Hematopoietic multipotent progenitor cell treated with erythropoietin and hydrocortisone succinate and interleukin-3 and kit ligand, for 15 days (in vitro differentiated cells): ENCODE measurements at regions not wholly inside any gene's neighbourhood (a gene's known extent, or its start where the extent isn't known, plus 50 kb on each side); places are given as distances from the start of the nearest gene placed in this dataset.

ENCODE experiments used
- DNase-seq: peaks from one replicate; pipeline ENCODE4 v3.0.0-alpha.2; 2015; ENCODE audit warnings: low spot score

DNA sequence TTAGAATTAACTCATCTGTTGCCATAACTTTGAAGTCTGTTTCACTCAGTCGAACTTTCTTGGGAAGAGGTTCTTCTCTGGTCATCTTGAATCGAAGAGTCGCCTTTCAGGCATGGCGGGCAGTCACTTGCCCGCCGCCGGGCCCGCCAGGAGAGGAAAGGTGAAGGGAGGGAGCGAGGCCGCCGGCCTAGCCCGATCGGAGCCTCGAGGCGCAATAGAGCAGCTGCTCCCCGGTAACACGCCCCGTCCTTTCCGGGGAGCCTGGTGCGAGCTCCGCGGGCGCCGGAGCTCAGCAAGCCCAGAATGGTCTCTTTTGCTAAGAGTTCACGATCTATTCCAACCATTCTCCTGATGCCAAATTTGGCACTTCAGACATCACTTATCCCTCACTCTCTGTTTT lies 591.8 kb downstream of the TFAP2B start:
- no peak for DNase-seq

DNA sequence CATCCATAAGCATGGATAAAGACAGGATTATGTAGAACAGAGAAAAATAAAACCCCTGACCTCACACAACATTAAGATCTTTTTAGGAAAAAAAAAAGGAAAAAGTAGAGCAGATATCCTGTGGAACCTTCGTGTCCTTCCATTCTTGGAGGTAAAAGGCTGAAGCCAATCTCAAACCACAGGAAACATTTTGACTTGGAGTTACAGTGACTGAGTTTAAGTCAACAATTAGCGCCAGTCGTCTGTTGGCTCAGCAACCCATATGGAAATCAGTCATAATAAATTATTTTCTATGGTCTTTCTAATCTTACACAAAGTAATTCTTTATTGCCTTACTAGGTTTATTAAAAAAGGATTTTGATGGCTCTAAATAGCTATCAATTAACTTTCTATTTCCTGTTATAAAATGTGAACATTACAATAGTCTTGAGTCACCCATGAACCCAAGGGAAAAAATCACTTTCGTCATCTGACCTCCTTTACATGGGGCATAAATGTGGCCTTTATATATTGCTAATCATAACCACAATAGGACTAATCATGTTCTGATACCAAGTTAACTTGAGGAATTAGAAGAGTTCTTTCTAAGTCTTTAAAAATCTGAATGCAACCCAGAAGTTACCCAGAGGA lies 592.9 kb downstream of the TFAP2B start:
- no peak for DNase-seq

DNA sequence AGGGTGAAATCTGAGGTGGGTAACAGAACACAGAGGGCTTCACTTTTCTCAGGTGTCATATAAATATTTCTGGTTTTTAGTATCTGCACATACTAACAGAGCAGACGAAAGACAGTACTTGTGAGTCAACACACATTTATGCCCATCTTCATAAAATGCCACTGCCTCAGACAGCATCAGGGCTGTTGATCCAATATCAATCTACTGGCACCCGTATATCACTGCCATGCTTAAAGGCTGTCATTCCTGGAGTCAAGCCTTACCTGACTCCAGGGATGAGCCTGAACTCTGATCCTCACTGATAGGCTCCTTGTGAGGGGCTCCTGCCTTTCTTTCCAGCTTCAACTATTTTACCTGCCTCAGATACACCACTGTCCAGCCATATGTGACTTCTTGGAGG lies 595.7 kb downstream of the TFAP2B start:
- no peak for DNase-seq

DNA sequence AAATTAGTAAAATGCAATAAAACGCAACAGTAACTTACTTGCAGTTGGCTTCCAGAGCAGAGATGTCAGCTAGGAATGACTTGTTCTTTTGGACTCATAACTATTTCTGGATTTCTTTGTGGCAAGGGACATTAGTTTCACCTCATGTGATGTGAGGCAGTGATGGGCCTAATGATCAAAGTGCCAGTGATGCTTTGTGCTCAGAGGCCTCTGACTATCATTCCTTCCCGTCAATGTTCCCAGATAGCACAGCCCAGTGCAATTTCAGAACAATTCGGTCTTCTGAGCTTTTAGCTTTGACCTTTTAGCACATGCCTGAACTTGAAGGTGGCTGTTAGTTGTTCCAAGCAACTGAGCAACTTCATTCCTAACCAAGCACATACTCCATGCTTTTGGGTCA lies 596.8 kb downstream of the TFAP2B start:
- DNase-seq = no peak

DNA sequence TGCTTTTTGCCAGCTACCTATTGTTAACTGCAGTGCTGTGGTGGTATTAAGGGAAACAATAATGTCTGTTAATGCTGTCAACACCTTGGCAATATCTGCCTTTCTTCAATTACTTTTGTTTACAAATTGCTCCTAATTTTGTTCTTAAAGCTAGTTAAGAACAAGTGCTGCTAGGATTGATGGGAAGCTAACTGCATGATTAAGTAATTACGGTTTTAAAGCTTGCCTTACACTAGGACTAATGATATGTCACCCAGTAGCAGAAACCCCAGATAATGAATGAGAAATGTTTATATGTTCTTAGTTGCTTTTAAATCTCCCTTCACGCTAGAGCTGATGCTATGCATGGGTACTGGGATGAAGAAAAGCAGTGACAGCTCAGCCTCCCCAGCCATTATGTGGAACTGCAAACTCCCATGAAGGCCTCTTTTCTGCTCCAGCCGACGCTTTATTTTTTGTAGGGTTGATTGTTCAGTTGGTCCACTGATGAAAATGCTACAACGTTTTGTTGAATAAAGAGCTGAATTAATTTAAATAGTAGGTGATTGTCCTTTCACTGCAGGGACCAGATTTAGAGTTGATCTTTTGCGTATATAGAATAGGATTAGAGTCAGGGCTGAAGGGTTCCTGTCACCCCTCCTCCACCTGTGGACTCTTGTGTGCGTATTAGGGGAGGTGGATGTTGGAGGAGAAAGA lies 610.5 kb downstream of the TFAP2B start:
- DNase-seq = no peak

DNA sequence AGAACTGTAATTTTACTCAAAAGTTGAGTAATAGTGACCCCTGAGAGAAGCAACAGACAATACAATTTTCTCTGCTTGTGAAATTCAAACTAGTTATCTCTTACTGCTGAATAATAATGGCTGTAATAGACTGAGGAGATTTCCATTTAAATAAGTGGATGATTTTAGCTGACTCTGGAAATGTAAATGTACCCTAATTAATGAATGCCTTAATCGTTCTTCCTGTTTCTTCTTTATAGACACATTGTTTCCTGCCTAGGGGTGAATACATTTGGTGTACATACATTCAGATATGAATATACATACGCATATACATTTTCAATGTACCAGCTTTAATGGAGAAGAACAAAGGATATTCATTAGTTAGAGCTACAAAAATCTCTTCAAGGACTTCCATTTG lies 611.9 kb downstream of the TFAP2B start:
- no peak for DNase-seq

DNA sequence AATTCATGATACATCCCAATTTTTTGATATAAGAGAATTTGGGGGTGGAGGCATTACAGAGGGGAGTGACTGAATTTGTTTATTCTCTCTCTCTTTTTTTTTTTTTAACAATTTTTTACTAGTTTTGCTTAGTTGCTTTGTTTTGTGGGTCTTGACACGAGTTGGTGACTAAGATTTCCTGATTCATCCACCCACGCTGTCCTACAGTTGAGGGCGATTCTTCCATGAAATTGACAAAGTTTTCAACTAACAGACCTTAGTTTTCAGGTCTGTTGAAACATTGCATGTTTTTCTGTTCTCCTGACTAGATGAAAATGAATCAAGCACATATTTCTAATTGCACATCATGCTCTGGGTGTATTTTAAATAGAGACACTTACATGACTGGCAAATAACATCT lies 613.8 kb downstream of the TFAP2B start:
- DNase-seq = no peak

DNA sequence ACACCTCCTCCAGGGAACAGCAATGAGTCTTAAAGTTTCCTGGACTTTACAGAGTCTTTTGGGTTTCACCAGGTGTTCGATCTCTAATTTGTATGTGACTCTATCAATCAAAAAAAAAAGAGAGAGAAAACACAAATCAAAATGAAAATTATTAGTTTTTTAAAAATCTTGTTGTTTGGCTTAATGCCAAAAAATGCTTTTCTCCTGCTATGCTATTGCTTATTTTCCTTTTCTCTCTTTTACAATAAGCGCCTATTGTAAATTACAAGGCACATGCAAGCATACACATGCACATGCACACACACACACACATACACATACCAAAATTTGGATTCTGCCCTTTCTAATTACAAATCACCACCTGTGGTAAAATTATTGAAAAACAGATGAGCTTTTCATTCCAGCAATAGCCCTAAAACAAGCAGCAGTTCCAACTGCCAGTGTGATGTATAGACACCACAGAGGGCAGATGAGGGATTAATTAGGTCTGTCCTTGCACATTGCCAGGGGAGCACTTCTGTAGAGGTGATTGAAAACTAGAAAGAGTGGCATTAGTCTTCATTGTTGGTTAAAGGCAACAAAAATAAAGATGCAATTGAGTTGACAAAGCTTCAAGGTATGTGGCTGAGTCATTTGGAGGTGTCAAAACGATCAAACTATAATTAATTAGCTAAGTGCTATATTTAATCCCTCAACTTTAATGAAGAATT lies 631.7 kb downstream of the TFAP2B start:
- DNase-seq = no peak

DNA sequence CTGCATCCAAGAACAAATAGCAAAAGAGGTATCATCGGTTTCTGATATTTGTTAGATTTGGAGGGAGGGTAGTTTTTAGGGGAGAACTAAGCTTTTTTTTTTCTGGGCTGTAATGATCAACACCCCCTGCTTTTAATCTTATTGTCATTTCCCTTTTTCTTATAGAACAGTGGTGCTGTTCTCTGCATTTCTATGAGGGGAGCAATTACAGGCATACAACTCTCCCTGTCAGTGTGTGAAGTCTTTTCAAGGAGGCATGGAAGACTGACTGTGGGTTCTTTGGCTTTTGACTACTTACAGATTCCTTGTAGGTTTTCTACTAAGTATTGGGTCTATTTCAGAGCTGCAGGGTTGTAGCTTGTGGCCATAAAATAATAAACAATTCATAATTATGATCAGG lies 632.3 kb downstream of the TFAP2B start:
- no peak for DNase-seq

DNA sequence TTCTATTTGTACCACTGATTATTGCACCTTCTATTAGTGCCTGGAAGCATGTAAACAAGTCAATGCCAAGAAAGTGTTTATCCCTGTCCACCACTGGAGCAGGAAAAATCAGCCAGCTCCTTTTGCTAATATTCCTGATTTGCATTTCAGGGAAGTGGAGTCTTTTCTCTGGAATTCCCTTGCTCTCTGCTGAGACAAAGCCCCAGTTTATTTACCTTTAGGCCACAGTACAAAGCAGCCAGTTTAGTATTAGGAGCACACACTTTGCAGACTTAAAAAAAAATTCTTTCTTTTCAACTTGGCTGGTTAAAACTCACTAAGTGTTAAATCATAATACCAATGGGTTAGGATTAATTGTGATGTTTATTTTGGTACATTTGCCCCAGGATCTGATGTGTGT lies 631.1 kb downstream of the PKHD1 start:
- no peak for DNase-seq

DNA sequence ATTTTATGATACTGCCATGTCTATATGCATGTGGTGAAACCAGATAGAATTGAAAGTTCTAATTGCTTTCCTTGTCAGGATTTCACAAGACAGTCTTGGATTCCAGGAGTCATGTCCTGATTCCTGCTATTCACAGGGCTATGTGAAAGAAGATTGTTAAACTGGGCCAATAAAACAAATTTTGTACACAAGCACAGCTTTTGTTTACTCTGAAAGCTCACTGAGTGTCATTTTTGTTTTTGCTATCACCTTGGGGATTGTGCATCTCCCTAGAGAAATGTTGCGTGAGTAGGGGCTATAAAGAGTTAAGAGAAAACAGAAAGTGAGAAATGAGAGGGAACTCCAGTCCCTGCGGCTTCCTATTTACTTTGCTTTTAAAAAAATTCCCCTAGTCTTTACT lies 627.5 kb downstream of the PKHD1 start:
- no peak for DNase-seq

DNA sequence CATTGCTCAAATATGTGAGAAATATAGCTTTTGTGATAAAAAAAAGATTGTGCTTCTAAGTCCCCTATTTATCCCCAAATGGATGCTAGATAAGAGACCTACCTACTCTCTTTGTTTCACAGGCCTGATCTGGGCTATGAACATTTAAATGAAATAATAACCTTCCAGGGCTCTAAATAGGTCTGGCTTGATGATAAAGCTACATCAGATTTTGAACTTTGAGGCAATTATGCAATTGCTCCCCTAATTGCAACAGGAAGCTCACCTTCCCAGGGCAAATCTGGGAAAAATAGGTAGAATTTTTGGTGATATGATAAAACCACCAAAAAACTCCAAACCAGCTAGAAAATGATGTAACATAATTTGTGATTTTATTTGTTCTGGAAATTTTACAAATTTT lies 624.5 kb downstream of the PKHD1 start:
- no peak for DNase-seq

DNA sequence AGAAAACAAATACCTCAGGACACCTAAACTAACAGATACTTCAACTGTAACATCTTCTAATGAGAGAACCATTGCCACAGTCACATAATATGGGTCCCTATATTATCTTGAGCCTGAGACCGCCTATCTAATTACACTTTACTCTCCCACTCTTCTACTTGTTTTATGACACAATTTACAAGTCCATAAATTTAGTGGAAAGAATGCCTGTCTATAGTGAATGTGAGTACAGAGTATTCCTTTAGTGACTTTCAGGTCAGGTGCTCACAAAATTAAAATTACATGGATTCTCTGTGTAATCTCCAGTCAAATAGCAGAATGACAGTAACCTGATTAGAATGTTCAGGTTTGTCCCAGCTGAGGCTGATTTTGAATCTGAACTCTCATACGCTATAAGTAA lies 624.1 kb downstream of the PKHD1 start:
- DNase-seq = no peak

DNA sequence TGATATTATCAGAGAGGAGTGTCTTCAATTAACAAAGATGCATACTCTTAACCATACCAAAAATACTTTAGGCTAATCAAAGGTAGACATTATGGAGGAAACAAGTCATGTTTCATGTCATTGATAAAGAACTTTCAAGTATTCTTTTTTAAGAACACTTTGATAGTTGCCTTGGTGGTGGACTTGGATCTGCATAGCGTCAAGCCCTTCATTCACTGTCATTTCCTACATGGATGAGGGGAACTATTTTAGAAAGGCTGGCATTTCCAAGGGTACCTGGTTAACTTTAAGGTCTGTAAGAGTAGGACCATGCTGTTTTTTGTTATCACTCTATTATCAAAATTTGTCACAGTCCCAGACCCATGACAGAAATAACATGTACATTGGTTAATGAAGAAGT lies 622.5 kb downstream of the PKHD1 start:
- no peak for DNase-seq

DNA sequence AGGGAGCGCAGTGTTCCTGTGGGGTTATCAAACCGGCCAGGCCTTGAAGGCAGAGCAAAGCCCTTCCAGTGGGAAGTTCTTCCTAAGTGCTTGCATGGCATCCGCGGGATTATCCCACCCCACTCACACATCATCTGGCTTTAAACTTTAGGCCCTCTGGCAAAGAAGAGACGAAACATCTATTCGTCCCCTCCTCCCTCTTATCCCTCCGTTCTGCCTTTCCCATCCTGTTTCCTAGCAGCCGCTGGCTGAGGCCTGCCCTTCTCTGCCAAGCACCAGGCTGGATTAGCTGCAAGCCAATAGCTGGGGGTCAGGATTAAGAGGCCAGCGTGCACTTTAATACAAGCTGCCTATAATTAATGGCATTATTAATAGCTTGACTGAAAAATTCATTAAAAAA lies 621.0 kb downstream of the PKHD1 start:
- DNase-seq = no peak

DNA sequence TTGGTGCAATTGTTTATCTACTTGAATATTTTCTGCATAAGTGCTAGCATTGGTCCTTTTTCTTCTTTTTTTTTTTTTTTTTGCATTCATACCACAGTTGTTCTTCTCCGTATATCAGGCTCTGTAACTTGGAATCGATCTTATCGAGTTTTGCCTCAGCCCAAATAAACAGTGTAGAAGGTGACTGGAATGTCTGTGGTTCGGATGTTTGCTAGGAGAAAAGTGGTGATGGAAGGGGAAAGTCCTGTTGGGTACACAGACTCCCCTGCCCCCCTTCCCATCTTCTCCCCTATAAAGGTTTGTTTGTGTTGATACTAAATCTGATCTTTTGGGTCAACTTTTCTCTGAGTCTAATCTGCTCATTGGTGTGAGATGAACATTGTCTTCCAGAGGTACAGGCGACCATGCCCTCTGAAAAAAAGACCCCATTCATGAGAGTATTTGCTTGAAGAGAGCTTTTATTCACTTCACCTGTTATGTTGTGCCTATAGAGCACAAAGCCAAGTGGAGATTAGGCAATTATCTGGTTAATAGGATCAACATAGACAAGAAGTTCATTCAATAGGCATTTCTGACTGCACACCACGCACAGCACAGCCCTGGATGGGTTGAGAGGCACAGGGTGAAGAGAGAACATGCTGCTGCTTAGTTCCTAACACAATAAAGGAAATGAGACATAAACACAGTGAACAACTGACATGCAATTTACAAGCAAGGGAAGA lies 620.0 kb downstream of the PKHD1 start:
- DNase-seq = no peak

DNA sequence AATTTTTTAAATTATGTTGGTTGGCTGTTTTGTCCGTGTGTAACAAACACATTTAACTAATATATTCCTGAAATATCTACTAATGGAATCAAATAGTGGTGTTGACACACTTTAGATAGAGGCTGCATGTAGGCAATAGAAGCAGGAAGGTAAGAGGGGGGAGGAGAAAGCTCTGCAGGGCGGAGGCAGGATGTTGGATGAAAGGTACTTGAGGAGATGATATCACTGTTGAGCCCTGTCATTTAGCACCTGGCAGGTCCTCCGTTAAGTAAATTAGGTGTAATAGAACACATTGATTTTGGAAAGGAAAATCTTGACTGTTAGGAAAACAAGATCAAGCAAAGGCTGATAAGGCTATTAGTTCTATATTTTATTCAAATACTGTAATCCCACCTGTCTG lies 618.7 kb downstream of the PKHD1 start:
- no peak for DNase-seq

DNA sequence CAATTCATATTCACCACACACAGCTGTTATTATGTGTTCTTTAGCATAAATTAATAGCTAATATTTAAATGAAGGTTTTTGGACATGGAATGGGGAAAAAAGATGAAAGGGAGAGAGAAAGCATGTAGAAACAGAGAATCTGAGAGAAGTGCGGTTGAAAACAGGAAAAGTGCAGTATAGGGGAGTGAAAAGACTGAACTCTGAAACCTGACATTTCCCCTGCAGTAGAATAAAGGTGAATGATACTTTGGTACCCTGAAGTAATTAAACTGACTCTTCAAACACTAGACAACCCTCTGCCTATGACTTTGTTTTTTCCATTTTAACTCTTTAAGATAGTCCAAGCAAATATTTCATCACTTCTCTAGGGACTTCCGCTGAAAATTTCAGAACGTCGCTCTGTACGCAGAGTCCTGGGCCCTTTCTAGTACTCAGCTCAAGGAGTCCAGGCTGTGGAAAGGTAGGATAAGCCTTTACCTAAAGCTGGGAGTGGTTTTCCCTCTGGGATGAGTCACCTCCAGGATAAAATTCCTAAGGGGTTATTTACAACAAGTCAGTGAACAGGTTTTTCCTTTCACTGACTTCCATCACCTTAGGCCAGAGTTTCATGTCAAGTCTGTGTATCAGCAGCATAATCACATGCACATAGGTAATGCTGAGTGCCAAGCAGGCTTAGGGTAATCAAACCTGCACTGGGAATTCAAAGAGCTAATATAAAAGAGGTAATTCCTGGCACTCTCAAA lies 614.5 kb downstream of the PKHD1 start:
- no peak for DNase-seq

DNA sequence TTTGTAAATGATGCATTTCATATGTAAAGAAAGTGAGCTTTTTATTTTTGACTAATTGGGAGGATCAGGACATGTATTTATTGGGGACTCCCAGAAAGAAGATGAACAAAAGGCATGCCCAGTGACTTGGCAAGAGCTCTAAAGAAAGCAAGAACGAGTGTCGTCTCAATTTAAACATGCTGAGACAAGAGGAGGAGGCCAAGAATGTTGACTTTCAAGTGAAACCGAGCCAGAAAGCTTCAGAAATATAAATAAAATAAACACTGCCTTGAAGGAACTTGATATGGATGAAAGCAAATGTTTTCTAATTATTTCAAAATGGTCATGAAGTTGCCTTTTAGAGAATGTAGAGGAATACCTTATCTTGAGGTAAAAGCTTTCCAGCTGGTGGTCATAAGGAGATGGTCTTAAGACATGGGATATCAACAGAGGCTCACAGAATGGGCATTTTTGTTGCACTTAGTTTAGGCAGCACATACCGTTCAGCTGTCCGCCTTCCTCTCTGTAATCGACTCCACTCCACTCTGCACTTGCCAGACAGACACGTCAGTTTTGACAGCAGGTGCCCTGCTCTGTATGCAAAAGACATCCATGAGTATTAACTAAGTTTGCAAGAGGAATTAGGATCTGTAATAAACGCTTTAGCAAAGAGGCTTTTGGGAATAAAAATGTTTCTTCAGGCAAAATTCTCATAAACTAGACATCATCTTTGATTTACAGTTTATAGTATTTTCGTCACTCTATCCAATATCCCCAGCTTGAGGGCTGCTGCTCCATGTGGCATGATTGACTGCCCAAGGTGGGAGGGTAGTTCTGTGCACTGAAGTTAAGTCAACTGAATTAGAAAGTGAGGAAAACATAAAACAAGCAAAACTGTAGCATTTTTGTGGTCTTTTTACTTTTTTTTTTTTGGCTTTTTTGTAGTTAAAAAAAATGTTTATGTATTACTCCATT lies 613.1 kb downstream of the PKHD1 start:
- DNase-seq = no peak

DNA sequence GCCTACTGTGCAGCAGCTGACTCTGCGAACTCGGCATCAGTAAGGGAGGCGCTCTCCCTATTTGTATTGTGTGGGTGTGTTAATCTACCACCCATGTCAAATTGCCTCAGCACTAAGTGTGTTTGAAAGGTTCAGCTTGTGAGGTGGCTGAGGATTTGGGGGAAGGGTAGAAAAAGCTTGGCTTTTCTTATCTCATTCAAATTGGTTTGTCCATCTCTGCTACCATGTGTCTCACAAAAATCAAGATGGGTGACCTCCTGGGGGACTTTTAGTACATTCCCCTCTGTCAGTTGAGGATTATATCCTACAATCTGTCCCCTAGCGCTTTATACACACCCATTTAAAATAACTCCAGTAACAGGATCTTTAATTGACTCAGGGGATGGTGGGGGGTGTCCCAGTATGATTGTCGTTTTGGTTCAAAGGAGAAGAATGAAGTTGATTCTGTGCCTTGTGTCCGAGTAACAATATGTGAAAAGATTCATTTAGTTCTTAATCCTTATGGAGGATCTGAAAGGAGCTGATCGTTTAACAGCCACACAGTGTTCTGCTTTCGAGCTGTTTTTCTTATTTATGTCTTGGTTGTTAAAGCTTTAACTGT lies 609.6 kb downstream of the PKHD1 start:
- DNase-seq = no peak

DNA sequence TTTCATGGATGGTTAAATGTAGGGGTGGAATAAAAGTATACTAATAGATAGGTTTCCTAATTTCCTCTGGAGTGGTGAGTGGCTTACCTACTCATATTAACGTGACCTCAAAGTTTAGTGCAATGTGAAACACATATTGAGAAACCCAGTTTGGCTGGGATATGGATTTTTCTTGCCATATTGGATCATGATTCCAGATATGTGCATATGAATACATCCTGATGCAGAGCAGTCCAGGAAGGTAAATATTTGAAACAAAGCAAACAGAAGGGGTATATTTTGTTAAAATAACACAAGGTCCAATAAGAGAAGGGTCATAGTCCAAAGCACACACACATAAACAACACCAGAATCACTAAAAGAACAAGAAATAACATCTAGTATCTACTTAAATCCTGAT lies 608.1 kb downstream of the PKHD1 start:
- no peak for DNase-seq
